ENCODE measurements at regions not wholly inside any gene's neighbourhood (a gene's known extent, or its start where the extent isn't known, plus 50 kb on each side); places are given as distances from the start of the nearest gene placed in this dataset.

DNA sequence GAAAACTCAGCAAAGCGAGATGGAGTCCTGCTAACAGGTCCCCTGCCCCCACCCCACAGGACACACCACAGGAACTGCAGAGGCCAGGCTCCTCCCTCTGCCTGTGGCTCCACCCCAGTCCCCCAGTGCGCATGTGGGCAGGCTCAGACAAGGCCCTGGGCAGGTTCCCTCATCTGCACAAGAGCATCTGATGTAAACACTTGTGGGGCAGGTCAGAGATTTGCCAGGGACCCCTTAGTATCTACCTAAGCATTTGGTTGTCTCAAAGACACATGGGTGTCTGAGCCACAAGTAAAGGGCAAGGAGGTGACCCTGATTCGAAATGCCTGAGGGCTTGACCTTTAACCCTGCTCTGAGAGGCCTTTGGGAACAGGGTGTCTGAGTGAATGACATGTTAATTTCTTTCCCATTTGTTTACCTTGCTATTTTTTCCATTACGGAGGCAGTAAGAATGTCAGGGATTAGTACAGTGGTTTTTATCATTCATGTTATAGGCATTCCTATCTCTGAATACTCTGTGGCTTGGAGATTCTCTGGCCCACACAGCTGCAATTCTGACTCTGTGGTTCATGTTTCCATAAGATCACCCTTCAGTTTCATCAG is 85.3 kb downstream of the ZNF518B start:
- TF ChIP-seq SUZ12 (IDR thresholded peaks at IDR 0.05; ENCODE audit: extremely low read depth, insufficient read depth, insufficient read length): no peak
- TF ChIP-seq ZNF274 (IDR thresholded peaks at IDR 0.05; ENCODE audit: low read depth, low read length): no peak
- TF ChIP-seq YY1 (IDR thresholded peaks at IDR 0.05; ENCODE audit: insufficient read depth, insufficient read length): no peak

All from NT2/D1 (cell line).